ENCODE measurements at regions not wholly inside any gene's neighbourhood (a gene's known extent, or its start where the extent isn't known, plus 50 kb on each side); places are given as distances from the start of the nearest gene placed in this dataset.

- TF ChIP-seq POLR2AphosphoS5 (IDR thresholded peaks at IDR 0.05) (no peak), CTCF (IDR thresholded peaks at IDR 0.05) (no peak), POLR2A (IDR thresholded peaks at IDR 0.05) (no peak)
- H3K4me1 ChIP-seq: no peaks in the 10 kb centered on the region
- H3K27ac ChIP-seq: no peak overlapping the region
- H3K9me3 ChIP-seq: peaks cover 17 to 27% of the 10 kb centered on the region in 2 donors
- no peaks in the 10 kb centered on the region for H3K36me3 ChIP-seq
- DNase-seq (ENCODE audit: low spot score in 2 of 2): no peak
- H3K27me3 ChIP-seq: no peaks in the 10 kb centered on the region
- H3K4me3 ChIP-seq: no peak overlapping the region
- intact Hi-C loops (cut with DNase I; ENCODE audit: low total_unique reads): no loop called here
Measured at GRCh38 chr6:4625557-4625956, 150.6 kb upstream of the CDYL start.

- no peaks in the 10 kb centered on the region for H3K36me3 ChIP-seq
- H3K4me3 ChIP-seq: no peak overlapping the region
- no peak for DNase-seq (ENCODE audit: low spot score in 2 of 2)
- H3K27me3 ChIP-seq: no peaks in the 10 kb centered on the region
- intact Hi-C loops (cut with DNase I; ENCODE audit: low total_unique reads): no loop called here
- H3K4me1 ChIP-seq: no peaks in the 10 kb centered on the region
- no peak for TF ChIP-seq POLR2AphosphoS5 (IDR thresholded peaks at IDR 0.05)
- no peak for TF ChIP-seq POLR2A (IDR thresholded peaks at IDR 0.05)
- TF ChIP-seq CTCF (IDR thresholded peaks at IDR 0.05): no peak
- peaks cover 12 to 18% of the 10 kb centered on the region in 2 donors for H3K9me3 ChIP-seq
- no peak overlapping the region for H3K27ac ChIP-seq
Measured at GRCh38 chr6:4624726-4625125, 151.5 kb upstream of the CDYL start.

GRCh38 chr6:4620284-4621151, 155.7 kb upstream of the CDYL start:
- intact Hi-C loops (cut with DNase I; ENCODE audit: low total_unique reads): no loop called here
- Histone ChIP-seq H3K4me3 (no peak overlapping the region), H3K4me1 (no peaks in the 10 kb centered on the region), H3K27ac (no peak overlapping the region), H3K9me3 (no peaks in the 10 kb centered on the region), H3K36me3 (no peaks in the 10 kb centered on the region), H3K27me3 (no peaks in the 10 kb centered on the region)
- TF ChIP-seq POLR2A (IDR thresholded peaks at IDR 0.05) (no peak), CTCF (IDR thresholded peaks at IDR 0.05) (no peak), POLR2AphosphoS5 (IDR thresholded peaks at IDR 0.05) (no peak)
- DNase-seq (ENCODE audit: low spot score in 2 of 2): no peak

- Histone ChIP-seq H3K9me3 (no peaks in the 10 kb centered on the region), H3K4me1 (no peaks in the 10 kb centered on the region), H3K4me3 (no peak overlapping the region), H3K27me3 (no peaks in the 10 kb centered on the region), H3K27ac (no peak overlapping the region), H3K36me3 (no peaks in the 10 kb centered on the region)
- TF ChIP-seq POLR2AphosphoS5 (IDR thresholded peaks at IDR 0.05) (no peak), CTCF (IDR thresholded peaks at IDR 0.05) (no peak), POLR2A (IDR thresholded peaks at IDR 0.05) (no peak)
- intact Hi-C loops (cut with DNase I; ENCODE audit: low total_unique reads): no loop called here
- no peak for DNase-seq (ENCODE audit: low spot score in 2 of 2)
Measured at GRCh38 chr6:4616311-4616710, 159.9 kb upstream of the CDYL start.

- no peaks in the 10 kb centered on the region for H3K4me1 ChIP-seq
- intact Hi-C loops (cut with DNase I; ENCODE audit: low total_unique reads): no loop called here
- no peak for DNase-seq (ENCODE audit: low spot score in 2 of 2)
- no peak for TF ChIP-seq CTCF (IDR thresholded peaks at IDR 0.05)
- TF ChIP-seq POLR2AphosphoS5 (IDR thresholded peaks at IDR 0.05): no peak
- TF ChIP-seq POLR2A (IDR thresholded peaks at IDR 0.05): no peak
- H3K27ac ChIP-seq: no peak overlapping the region
- no peak overlapping the region for H3K4me3 ChIP-seq
- H3K9me3 ChIP-seq: no peaks in the 10 kb centered on the region
- no peaks in the 10 kb centered on the region for H3K27me3 ChIP-seq
- no peaks in the 10 kb centered on the region for H3K36me3 ChIP-seq
Measured at GRCh38 chr6:4615891-4616290, 160.3 kb upstream of the CDYL start.

Data from breast epithelium (tissue), 4 donors.